Spleen (tissue), 7 donors: ENCODE measurements at regions not wholly inside any gene's neighbourhood (a gene's known extent, or its start where the extent isn't known, plus 50 kb on each side); places are given as distances from the start of the nearest gene placed in this dataset.

Experiments
- POLR2A ChIP-seq, 3 donors: fragments of 450-650 bp; IDR thresholded peaks; one replicate each; pipeline ENCODE4 v1.5.1; 2017; ENCODE audit warnings: antibody characterized with exemption in 3 of 3, mild to moderate bottlenecking in 1 of 3
- POLR2AphosphoS5 ChIP-seq, 3 donors: sonication (generic); formaldehyde crosslinking; IDR thresholded peaks; one replicate each; pipeline ENCODE4 v1.5.1; 2017; ENCODE audit warnings: antibody characterized with exemption in 3 of 3
- TF ChIP-seq, protein P1 (sequence below), 11 experiments: fragments of 200-600 bp in 7 of 11; fragments of 450-650 bp in 4 of 11; sonication (generic) in 4 of 11; IDR thresholded peaks in 8 of 11; conservative IDR thresholded peaks in 3 of 11; 1 replicate in 7 of 11; 2 replicates in 4 of 11; pipeline versions ENCODE4 v1.4.0 to v1.8.0; 2016 to 2021; ENCODE audit warnings: antibody characterized with exemption in 11 of 11, inconsistent platforms in 4 of 11, mild to moderate bottlenecking in 1 of 11
- donor health status: DM: no; HTN: no; CAD: no; lungs with moderate emphysema.
- donor health status: DM: no; HTN: no; CAD: no.
- donor health status: DM: no; HTN: no; CAD: no.

DNA sequence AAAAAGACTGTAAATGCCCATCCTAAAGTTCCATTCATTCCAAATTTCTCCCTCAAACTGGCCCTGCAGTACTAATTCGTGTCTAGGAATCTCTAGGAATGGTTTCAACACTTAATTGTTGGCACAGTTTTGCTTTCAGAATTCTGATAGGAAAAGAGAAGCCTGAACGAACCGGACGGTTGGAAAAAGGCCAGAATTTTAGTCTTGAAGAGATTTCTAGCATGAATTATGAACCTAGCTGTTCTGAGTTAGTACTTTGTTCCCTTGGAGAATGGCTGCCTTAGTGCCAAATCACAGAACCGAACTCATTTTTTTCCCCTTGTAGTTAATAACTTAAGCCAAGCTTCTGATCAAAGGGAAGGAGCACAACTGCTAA is 262.6 kb downstream of the ADAMTS20 start:
- TF ChIP-seq, protein P1, sequence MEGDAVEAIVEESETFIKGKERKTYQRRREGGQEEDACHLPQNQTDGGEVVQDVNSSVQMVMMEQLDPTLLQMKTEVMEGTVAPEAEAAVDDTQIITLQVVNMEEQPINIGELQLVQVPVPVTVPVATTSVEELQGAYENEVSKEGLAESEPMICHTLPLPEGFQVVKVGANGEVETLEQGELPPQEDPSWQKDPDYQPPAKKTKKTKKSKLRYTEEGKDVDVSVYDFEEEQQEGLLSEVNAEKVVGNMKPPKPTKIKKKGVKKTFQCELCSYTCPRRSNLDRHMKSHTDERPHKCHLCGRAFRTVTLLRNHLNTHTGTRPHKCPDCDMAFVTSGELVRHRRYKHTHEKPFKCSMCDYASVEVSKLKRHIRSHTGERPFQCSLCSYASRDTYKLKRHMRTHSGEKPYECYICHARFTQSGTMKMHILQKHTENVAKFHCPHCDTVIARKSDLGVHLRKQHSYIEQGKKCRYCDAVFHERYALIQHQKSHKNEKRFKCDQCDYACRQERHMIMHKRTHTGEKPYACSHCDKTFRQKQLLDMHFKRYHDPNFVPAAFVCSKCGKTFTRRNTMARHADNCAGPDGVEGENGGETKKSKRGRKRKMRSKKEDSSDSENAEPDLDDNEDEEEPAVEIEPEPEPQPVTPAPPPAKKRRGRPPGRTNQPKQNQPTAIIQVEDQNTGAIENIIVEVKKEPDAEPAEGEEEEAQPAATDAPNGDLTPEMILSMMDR (IDR thresholded peaks at IDR 0.05 in 8 of 11, conservative IDR thresholded peaks at IDR 0.05 in 3 of 11): no peak
- TF ChIP-seq POLR2A (IDR thresholded peaks at IDR 0.05) (no peak), POLR2AphosphoS5 (IDR thresholded peaks at IDR 0.05) (no peak)
